ENCODE measurements at regions not wholly inside any gene's neighbourhood (a gene's known extent, or its start where the extent isn't known, plus 50 kb on each side); places are given as distances from the start of the nearest gene placed in this dataset.
"Not testable (repeated sequence)": the region's sequence is repeated elsewhere in the genome, so short reads cannot be mapped to it uniquely, and the experiment has no call there.

DNA sequence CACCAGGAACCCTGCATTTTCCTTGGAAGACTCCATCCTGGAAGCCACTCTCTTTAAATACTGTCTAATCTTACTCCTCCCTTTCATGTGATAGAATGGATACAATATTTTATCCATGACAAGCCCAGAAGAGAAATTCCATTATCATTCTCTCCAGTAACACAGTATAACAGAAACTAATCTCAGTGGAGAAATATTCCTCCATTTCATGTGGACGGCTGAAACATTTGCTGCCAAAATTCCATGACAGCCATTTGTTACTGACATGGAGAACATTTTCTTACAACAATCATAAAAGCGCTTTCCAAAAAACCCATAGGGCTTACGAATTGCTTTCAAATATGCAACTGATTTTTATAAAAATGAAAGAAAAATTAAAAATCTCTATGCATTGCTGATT, 392.8 kb upstream of the KLF6 start:
- DNase-seq = no peak

DNA sequence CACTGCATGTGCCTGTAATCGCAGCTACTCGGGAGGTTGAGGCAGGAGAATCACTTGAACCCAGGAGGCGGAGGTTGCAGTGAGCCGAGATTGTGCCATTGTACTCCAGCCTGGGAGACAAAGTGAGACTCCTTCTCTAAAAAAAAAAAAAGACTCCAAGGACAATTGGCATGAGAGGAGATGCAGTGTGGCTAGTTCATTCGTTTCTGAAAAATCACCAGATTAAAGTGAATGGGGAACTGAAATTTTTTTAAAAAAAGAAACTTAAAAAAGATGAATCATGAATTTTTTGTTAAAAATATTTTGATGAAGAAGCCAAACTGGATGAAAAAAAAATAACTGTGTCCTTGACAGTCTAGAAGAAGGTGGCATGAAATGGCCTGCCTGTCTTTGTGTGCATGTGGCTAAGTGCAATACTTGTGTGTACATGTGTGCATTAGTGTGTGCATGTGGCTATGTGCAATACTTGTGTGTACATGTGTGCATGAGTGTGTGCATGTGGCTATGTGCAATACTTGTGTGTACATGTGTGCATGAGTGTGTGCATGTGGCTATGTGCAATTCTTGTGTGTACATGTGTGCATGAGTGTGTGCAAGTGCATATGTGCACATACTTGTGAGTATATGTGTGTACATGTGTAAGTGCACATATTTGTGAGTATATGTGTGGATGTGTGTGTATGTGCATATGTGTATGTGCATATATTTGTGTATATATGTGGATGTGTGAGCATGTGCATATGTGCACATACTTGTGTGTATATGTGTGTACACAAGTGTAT, 391.7 kb upstream of the KLF6 start:
- DNase-seq = no peak

GRCh38 chr10:4174197-4174596, 389.2 kb upstream of the KLF6 start:
- DNase-seq = no peak

GRCh38 chr10:4170633-4171314, 385.8 kb upstream of the KLF6 start:
- no peak for DNase-seq

DNA sequence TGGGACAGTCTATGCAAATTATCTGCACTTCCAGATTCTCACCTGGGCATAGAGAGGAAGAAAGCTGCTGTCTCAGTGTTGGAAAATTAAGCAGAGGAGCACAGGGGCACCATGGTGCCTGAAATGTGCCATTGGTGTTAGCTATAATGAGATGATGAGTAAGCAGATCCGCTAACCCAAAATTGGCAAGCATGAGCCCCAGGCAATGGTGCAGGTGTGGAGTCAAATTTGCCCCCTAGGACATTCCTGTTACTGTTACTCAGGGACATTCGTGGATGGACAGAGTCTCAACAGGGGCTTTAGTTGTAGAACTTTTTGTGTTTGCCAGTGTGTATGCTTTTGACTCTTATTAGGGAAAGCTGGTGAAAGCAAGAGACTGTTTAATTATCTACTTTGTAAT, 385.2 kb upstream of the KLF6 start:
- no peak for DNase-seq

DNA sequence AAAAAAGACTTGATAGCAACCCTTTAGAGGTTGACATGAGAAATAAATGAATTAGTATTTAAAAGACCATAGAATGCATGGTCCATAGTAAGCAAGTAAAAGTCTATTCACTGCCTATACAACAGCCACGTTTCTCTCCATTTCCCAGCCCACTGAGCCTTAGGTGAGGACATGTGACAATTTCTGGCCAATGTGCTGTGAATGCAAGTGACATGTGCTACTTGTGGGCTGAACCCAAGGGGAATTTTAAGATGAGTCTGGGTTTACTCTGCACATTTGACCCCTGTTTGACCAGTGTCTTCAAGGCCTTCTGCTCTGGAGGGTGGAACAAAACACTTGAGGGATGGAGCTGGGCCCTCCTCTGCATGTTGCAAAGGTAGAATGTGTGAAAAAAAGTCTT, 384.4 kb upstream of the KLF6 start:
- no peak for DNase-seq

DNA sequence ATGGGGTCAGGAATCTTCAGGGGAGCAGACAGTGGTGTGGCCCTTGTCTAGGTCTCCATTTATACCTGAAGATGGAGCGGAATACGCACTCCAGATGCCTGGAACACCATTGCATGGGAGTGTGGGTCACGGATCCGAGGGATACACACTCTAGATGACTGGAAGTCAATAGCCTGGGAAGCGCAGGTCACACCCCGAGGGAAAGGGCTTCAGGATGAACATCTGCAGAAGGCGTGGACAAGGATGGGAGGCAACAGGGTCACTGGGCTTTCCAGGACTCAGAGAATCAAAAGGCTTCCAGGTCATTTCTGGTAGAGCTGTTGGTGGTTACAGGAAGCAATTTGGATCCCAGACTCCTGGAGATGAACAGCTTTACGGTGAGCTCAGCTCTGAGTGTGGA, 382.2 kb upstream of the KLF6 start:
- DNase-seq = no peak

GRCh38 chr10:4162571-4163286, 377.7 kb upstream of the KLF6 start:
- DNase-seq = no peak

GRCh38 chr10:4159173-4159572, 374.2 kb upstream of the KLF6 start:
- DNase-seq = no peak

GRCh38 chr10:4154191-4154715, 369.2 kb upstream of the KLF6 start:
- DNase-seq = no peak

GRCh38 chr10:4151466-4151865, 366.5 kb upstream of the KLF6 start:
- DNase-seq = no peak

- no peak for DNase-seq
Observed at GRCh38 chr10:4150676-4151075, 365.7 kb upstream of the KLF6 start.

GRCh38 chr10:4149460-4149859, 364.5 kb upstream of the KLF6 start:
- not testable (repeated sequence) for DNase-seq

DNA sequence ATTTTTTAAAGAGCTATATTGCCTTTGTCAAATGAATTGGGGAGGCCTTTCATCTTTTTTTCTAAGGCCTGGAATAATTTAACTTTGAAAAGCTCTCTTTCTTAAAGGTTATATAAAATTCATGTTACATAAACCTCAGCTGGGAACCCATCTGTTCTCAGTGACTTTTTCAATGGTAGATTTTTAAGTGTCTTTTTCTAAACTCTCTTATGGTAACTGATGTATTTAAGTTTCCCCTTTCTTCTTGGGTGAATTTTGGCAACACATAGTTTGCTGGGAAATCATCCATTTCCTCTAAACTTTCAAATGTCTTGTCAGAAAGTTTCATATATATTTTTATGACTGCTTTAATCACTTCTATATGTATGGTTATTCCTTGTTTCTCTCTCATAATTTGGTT, 362.2 kb upstream of the KLF6 start:
- DNase-seq = no peak

GRCh38 chr10:4144817-4145216, 359.8 kb upstream of the KLF6 start:
- DNase-seq = no peak

GRCh38 chr10:4141471-4141870, 356.5 kb upstream of the KLF6 start:
- DNase-seq = no peak

DNA sequence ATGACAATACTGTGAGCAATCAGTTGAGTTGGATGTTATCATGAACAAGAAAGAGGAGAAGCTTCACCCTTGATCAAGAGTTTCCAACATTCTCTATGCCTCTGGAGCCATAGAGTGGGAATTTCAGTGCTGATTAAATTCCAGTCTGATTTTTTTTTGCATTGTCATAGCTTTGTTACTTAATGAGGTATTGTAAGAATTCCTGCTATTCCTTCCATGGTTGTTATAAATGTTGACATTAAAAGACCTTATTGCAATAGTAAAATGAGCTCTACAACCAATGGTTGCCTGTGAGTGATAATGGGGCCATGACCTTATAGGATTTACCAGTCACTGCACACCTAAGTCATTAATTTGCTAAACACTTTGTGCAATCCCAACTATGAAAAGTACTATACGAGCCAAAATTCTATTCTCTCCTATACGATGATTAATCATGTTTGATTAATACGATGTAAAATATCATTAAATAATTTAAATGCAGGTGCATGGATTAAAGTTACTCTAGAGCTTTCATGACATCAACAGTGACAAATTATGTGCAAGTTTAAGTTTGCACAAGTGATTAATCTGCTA, 353.2 kb upstream of the KLF6 start:
- DNase-seq = no peak

DNA sequence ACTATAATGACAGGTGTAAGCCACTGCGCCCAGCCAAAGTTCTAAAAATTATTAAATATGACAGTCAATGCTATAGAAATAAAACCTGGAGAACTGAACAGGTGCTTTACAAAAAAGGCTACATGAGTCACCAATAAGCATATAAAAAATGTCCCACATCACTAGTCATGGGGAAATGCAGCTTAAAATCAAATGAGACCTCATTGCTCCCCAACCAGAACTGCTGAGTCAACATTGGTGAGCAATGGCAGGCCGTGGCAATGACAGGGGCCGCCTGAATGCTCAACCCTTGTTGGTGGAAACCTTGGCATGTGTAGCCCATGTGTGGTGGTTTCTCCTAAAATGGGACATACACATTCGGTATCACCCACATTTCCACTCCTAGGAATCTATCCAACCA, 352.3 kb upstream of the KLF6 start:
- DNase-seq = no peak

- no peak for DNase-seq
Observed at GRCh38 chr10:4136121-4136520, 351.1 kb upstream of the KLF6 start.

DNA sequence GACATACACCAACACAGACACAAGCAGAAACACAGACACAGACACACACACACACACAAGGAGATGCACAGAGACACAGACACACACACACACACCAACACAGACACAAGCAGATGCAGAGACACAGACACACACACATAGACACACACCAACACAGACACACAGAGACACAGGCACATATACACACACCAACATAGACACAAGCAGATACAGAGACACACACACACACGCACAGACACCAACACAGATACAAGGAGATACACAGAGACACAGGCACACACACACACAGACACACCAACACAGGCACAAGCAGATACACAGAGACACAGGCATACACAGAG, 347.2 kb upstream of the KLF6 start:
- no peak for DNase-seq

- DNase-seq = no peak
Observed at GRCh38 chr10:4131407-4132215, 346.6 kb upstream of the KLF6 start.

DNA sequence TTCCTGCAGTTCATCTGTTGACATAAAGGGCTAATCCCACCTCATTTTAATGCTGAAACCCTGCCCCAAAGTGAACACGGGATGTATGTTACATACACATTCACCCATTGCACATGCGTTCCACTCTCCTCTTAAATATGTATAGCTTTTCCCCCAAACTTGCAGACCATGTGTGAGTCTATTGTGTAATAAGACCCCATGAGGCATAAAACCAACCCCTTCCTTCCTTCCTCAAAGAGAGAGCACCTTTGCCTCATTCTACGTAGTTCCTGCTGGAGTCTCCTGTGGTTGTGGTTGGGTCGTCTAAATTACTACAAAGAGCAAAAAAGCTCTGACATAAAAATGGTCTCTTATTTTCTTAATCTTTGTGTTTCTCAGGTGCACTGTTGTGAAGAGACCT, 345.7 kb upstream of the KLF6 start:
- DNase-seq = no peak
